GM21447 (cell line): ENCODE measurements at regions not wholly inside any gene's neighbourhood (a gene's known extent, or its start where the extent isn't known, plus 50 kb on each side); places are given as distances from the start of the nearest gene placed in this dataset.

Experiments
- ATAC-seq: cut with Tn5 transposase; IDR thresholded peaks from one replicate; pipeline ENCODE4 v1.9.1; 2021; ENCODE audit not compliant: unreplicated experiment

- ATAC-seq: no peak
Measured at GRCh38 chr5:123755653-123756317, 243.8 kb downstream of the CSNK1G3 start.

- no peak for ATAC-seq
Measured at GRCh38 chr5:123754908-123755307, 242.9 kb downstream of the CSNK1G3 start.

- no peak for ATAC-seq
Measured at GRCh38 chr5:123753937-123754891, 242.2 kb downstream of the CSNK1G3 start.

- no peak for ATAC-seq
Measured at GRCh38 chr5:123753180-123753936, 241.4 kb downstream of the CSNK1G3 start.

GRCh38 chr5:123752552-123753179, 240.7 kb downstream of the CSNK1G3 start:
- ATAC-seq: no peak

GRCh38 chr5:123751670-123752069, 239.7 kb downstream of the CSNK1G3 start:
- no peak for ATAC-seq

GRCh38 chr5:123748239-123748638, 236.3 kb downstream of the CSNK1G3 start:
- no peak for ATAC-seq

GRCh38 chr5:123746683-123747360, 234.8 kb downstream of the CSNK1G3 start:
- ATAC-seq: no peak

- no peak for ATAC-seq
Measured at GRCh38 chr5:123743990-123744583, 232.1 kb downstream of the CSNK1G3 start.

GRCh38 chr5:123735384-123735783, 223.4 kb downstream of the CSNK1G3 start:
- no peak for ATAC-seq

GRCh38 chr5:123732257-123732656, 220.3 kb downstream of the CSNK1G3 start:
- no peak for ATAC-seq

- no peak for ATAC-seq
Measured at GRCh38 chr5:123722451-123722850, 210.5 kb downstream of the CSNK1G3 start.

GRCh38 chr5:123721675-123722276, 209.8 kb downstream of the CSNK1G3 start:
- no peak for ATAC-seq

GRCh38 chr5:123720955-123721354, 209.0 kb downstream of the CSNK1G3 start:
- no peak for ATAC-seq

- no peak for ATAC-seq
Measured at GRCh38 chr5:123720339-123720738, 208.4 kb downstream of the CSNK1G3 start.

- no peak for ATAC-seq
Measured at GRCh38 chr5:123719004-123719403, 207.0 kb downstream of the CSNK1G3 start.

GRCh38 chr5:123718238-123718637, 206.3 kb downstream of the CSNK1G3 start:
- ATAC-seq: no peak

- ATAC-seq: no peak
Measured at GRCh38 chr5:123717139-123717538, 205.2 kb downstream of the CSNK1G3 start.

GRCh38 chr5:123710031-123710430, 198.1 kb downstream of the CSNK1G3 start:
- no peak for ATAC-seq

GRCh38 chr5:123709422-123709821, 197.4 kb downstream of the CSNK1G3 start:
- no peak for ATAC-seq
